GM12878 (cell line): ENCODE measurements at regions not wholly inside any gene's neighbourhood (a gene's known extent, or its start where the extent isn't known, plus 50 kb on each side); places are given as distances from the start of the nearest gene placed in this dataset.

Source experiments
- BHLHE40 ChIP-seq, 2 experiments: fragments of 450-650 bp in 1 of 2; IDR thresholded peaks; 2 replicates each; pipeline ENCODE4 v1.6.1; 2011 to 2017; ENCODE audit warnings: low read depth in 2 of 2, borderline replicate concordance in 1 of 2, improper control_type of control experiment in 1 of 2, low read length in 1 of 2, mild to moderate bottlenecking in 1 of 2
- EP300 ChIP-seq, 2 experiments: fragments of 150-350 bp in 1 of 2; IDR thresholded peaks; 2 replicates each; pipeline ENCODE4 v1.6.1; 2011 to 2012; ENCODE audit warnings: low read depth in 2 of 2, low read length in 2 of 2, borderline replicate concordance in 1 of 2, improper control_type of control experiment in 1 of 2, inconsistent platforms in 1 of 2; ENCODE audit not compliant: control insufficient read depth in 1 of 2
- GABPA ChIP-seq: IDR thresholded peaks from 2 replicates; pipeline ENCODE4 v1.6.1; 2014; ENCODE audit warnings: antibody characterized with exemption, low read depth, mild to moderate bottlenecking, inconsistent platforms
- IRF4 ChIP-seq: IDR thresholded peaks from 2 replicates; pipeline ENCODE4 v1.6.1; 2011; ENCODE audit warnings: low read depth, low read length
- LARP7 ChIP-seq: fragments of 450-650 bp; IDR thresholded peaks from 2 replicates; pipeline ENCODE4 v1.6.1; 2017; ENCODE audit warnings: mild to moderate bottlenecking
- NR2C1 ChIP-seq: fragments of 450-650 bp; IDR thresholded peaks from 2 replicates; pipeline ENCODE4 v1.6.1; 2017; ENCODE audit warnings: antibody characterized with exemption, mild to moderate bottlenecking, moderate library complexity
- POLR2AphosphoS2 ChIP-seq: IDR thresholded peaks from 2 replicates; pipeline ENCODE4 v1.6.1; 2011; ENCODE audit warnings: low read depth, mild to moderate bottlenecking, low read length, improper control_type of control experiment, moderate library complexity
- RB1 ChIP-seq: fragments of 450-650 bp; formaldehyde crosslinking; IDR thresholded peaks from 2 replicates; pipeline ENCODE4 v1.6.1; 2017; ENCODE audit warnings: mild to moderate bottlenecking, borderline replicate concordance
- RELB ChIP-seq: fragments of 450-650 bp; IDR thresholded peaks from 2 replicates; pipeline ENCODE4 v1.6.1; 2017; ENCODE audit warnings: low read depth, mild to moderate bottlenecking, moderate library complexity
- REST ChIP-seq: IDR thresholded peaks from 2 replicates; pipeline ENCODE4 v1.6.1; 2012; ENCODE audit warnings: mild to moderate bottlenecking, low read depth, low read length
- TCF7 ChIP-seq: IDR thresholded peaks from 2 replicates; pipeline ENCODE4 v1.6.1; 2014; ENCODE audit warnings: antibody characterized with exemption, borderline replicate concordance
- USF1 ChIP-seq: IDR thresholded peaks from 2 replicates; pipeline ENCODE4 v1.6.1; 2011; ENCODE audit warnings: borderline replicate concordance, low read depth, mild to moderate bottlenecking, moderate library complexity, mixed read lengths, low read length; ENCODE audit not compliant: insufficient read depth; ENCODE audit errors: extremely low read length
- ZSCAN29 ChIP-seq: fragments of 450-650 bp; IDR thresholded peaks from 2 replicates; pipeline ENCODE4 v1.6.1; 2017; ENCODE audit warnings: mild to moderate bottlenecking, moderate library complexity

- no peak for TF ChIP-seq RELB
- TF ChIP-seq POLR2AphosphoS2: no peak
- TF ChIP-seq NR2C1: no peak
- no peak for TF ChIP-seq IRF4
- no peak for TF ChIP-seq LARP7
- no peak for TF ChIP-seq RB1
- TF ChIP-seq TCF7: no peak
- no peak for TF ChIP-seq BHLHE40 (IDR thresholded peaks at IDR 0.05; ENCODE audit: borderline replicate concordance in 1 of 2, low read depth in 2 of 2, low read length in 1 of 2)
- TF ChIP-seq EP300 (IDR thresholded peaks at IDR 0.05; ENCODE audit: borderline replicate concordance in 1 of 2, control insufficient read depth in 1 of 2, low read depth in 2 of 2, low read length in 2 of 2): no peak
- TF ChIP-seq REST: no peak
- no peak for TF ChIP-seq USF1
- no peak for TF ChIP-seq GABPA
- no peak for TF ChIP-seq ZSCAN29
Observed at GRCh38 chr9:86487838-86488233, 133.6 kb upstream of the TUT7 start (continued).
